Fibroblast of lung (primary cell): ENCODE measurements at regions not wholly inside any gene's neighbourhood (a gene's known extent, or its start where the extent isn't known, plus 50 kb on each side); places are given as distances from the start of the nearest gene placed in this dataset.
A peak's percentile ranks its signal among the peaks of the same experiment; 100 is the strongest.

Source experiments
- DNase-seq, 2 donors: peaks; one replicate each; pipeline versions ENCODE4 v3.0.0 to v3.0.0-alpha.2; 2010; ENCODE audit warnings: low read depth in 2 of 2
- H2AFZ ChIP-seq: 2 replicates; pipeline ENCODE4 v1.5.1; 2012; ENCODE audit warnings: low read length, control low read depth, inconsistent platforms
- H3K27ac ChIP-seq: 2 replicates; pipeline ENCODE4 v1.5.1; 2011; ENCODE audit warnings: low read length, control low read depth; ENCODE audit not compliant: insufficient read depth
- H3K27me3 ChIP-seq: 2 replicates; pipeline ENCODE4 v1.5.1; 2011; ENCODE audit warnings: mild to moderate bottlenecking, low read length; ENCODE audit not compliant: control insufficient read depth, insufficient read depth
- H3K36me3 ChIP-seq: 2 replicates; pipeline ENCODE4 v1.5.1; 2011; ENCODE audit warnings: low read length; ENCODE audit not compliant: control insufficient read depth, insufficient read depth
- H3K4me1 ChIP-seq: 2 replicates; pipeline ENCODE4 v1.5.1; 2011; ENCODE audit warnings: low read length; ENCODE audit not compliant: control insufficient read depth, insufficient read depth; ENCODE audit errors: extremely low read depth
- H3K4me2 ChIP-seq: 2 replicates; pipeline ENCODE4 v1.5.1; 2011; ENCODE audit warnings: low read length, control low read depth; ENCODE audit not compliant: insufficient read depth; ENCODE audit errors: extremely low read depth
- H3K4me3 ChIP-seq, 4 experiments: fragments of 200-600 bp in 1 of 4; sonication (generic) in 1 of 4; replicated peaks in 1 of 4; 2 replicates each; pipeline ENCODE4 v1.5.1; 2011 to 2016; ENCODE audit warnings: low read length in 4 of 4, low read depth in 3 of 4, mild to moderate bottlenecking in 3 of 4, control low read depth in 2 of 4, inconsistent platforms in 1 of 4, mixed read lengths in 1 of 4; ENCODE audit not compliant: insufficient read depth in 1 of 4; ENCODE audit errors: control extremely low read depth in 1 of 4
- H3K79me2 ChIP-seq: 2 replicates; pipeline ENCODE4 v1.5.1; 2012; ENCODE audit warnings: mild to moderate bottlenecking, low read length, inconsistent platforms; ENCODE audit not compliant: control insufficient read depth, insufficient read depth
- H3K9ac ChIP-seq: 2 replicates; pipeline ENCODE4 v1.5.1; 2011; ENCODE audit warnings: mild to moderate bottlenecking, low read length, control low read depth; ENCODE audit not compliant: insufficient read depth
- H3K9me3 ChIP-seq: 2 replicates; pipeline ENCODE4 v1.5.1; 2012; ENCODE audit warnings: low read depth, low read length; ENCODE audit not compliant: control insufficient read depth, insufficient read depth
- H4K20me1 ChIP-seq: 2 replicates; pipeline ENCODE4 v1.5.1; 2011; ENCODE audit warnings: low read length; ENCODE audit not compliant: control insufficient read depth, insufficient read depth; ENCODE audit errors: extremely low read depth
- CTCF ChIP-seq, 2 donors: IDR thresholded peaks in 1 of 2; conservative IDR thresholded peaks in 1 of 2; 1 replicate in 1 of 2; 2 replicates in 1 of 2; pipeline ENCODE4 v1.5.1; 2011 to 2012; ENCODE audit warnings: low read length in 2 of 2, control low read depth in 1 of 2, inconsistent platforms in 1 of 2, low read depth in 1 of 2, mild to moderate bottlenecking in 1 of 2
- EZH2 ChIP-seq: IDR thresholded peaks from 2 replicates; pipeline ENCODE4 v1.5.1; 2012; ENCODE audit warnings: low read length, control low read depth, mild to moderate bottlenecking; ENCODE audit errors: missing control alignments

DNA sequence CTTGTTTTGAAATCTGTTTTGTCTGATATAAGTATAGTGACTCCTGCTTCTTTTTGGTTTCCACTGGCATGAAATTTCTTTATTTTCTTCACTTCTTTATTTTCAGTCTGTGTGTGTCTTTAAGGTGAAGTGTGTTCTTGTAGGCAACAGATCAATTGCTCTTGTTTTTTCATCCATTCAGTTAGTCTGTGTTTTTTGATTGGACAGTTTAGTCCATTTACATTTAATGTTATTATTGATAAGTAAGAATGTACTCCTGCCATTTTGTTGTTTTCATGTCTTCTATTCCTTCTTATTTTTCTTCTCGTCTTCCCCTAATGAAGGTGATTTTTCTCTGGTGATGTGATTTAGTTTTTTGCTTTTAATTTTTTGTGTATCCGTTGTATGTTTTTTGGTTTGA, 487.7 kb upstream of the PBX1 start:
- Histone ChIP-seq H3K4me3 (no peak overlapping the region), H3K27ac (no peak overlapping the region), H3K4me2 (no peak overlapping the region), H3K9ac (no peak overlapping the region), H2AFZ (no peak overlapping the region), H4K20me1 (no peaks in the 10 kb centered on the region), H3K9me3 (no peaks in the 10 kb centered on the region), H3K79me2 (no peaks in the 10 kb centered on the region), H3K36me3 (no peaks in the 10 kb centered on the region), H3K4me1 (no peaks in the 10 kb centered on the region), H3K27me3 (no peaks in the 10 kb centered on the region)
- TF ChIP-seq CTCF (conservative IDR thresholded peaks at IDR 0.05 in 1 of 2, IDR thresholded peaks at IDR 0.05 in 1 of 2; ENCODE audit: low read depth in 1 of 2, low read length in 2 of 2), result no peak
- no peak for TF ChIP-seq EZH2
- DNase-seq, result no peak

GRCh38 chr1:164086832-164087231, 472.2 kb upstream of the PBX1 start:
- no peak overlapping the region for H2AFZ ChIP-seq
- no peaks in the 10 kb centered on the region for H3K36me3 ChIP-seq
- H3K27me3 ChIP-seq, result no peaks in the 10 kb centered on the region
- H3K79me2 ChIP-seq, result no peaks in the 10 kb centered on the region
- H3K4me1 ChIP-seq, result no peaks in the 10 kb centered on the region
- H3K27ac ChIP-seq, result no peak overlapping the region
- no peaks in the 10 kb centered on the region for H4K20me1 ChIP-seq
- H3K4me3 ChIP-seq, result no peak overlapping the region
- H3K9ac ChIP-seq, result no peak overlapping the region
- no peaks in the 10 kb centered on the region for H3K9me3 ChIP-seq
- TF ChIP-seq CTCF (conservative IDR thresholded peaks at IDR 0.05 in 1 of 2, IDR thresholded peaks at IDR 0.05 in 1 of 2; ENCODE audit: low read depth in 1 of 2, low read length in 2 of 2) (no peak), EZH2 (no peak)
- H3K4me2 ChIP-seq, result no peak overlapping the region
- DNase-seq, result no peak

DNA sequence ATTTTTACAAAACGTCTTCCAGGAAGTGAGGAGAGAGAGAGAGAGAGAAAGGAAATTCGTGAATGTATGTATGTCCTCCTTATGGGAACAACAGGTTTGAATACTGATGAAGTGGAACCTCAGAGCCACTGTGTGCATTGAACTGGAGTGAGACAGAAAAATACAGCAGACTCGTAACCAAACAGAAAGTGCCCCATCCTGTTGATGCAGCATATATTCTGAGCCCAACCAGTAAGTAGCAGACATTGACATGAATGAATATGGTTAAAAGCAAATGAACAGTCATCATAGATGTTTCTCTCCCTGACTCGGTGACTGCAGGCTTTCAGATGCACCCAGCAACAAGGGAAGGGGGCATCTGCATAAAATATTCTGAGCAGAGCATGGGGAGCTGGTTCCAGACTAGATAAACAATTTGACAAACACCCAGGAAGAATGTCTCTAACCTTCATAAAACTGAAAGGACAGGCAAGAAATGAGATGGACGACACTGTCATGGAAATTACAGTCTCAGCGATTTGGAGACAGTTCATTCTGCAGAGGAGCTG, 471.0 kb upstream of the PBX1 start:
- H2AFZ ChIP-seq, result peak overlapping the region; percentile 26
- H3K4me3 ChIP-seq, result no peak overlapping the region
- H3K27me3 ChIP-seq, result no peaks in the 10 kb centered on the region
- H3K9me3 ChIP-seq, result no peaks in the 10 kb centered on the region
- no peaks in the 10 kb centered on the region for H3K4me1 ChIP-seq
- TF ChIP-seq CTCF (conservative IDR thresholded peaks at IDR 0.05 in 1 of 2, IDR thresholded peaks at IDR 0.05 in 1 of 2; ENCODE audit: low read depth in 1 of 2, low read length in 2 of 2) (no peak), EZH2 (no peak)
- peak overlapping the region; percentile 25 for H3K4me2 ChIP-seq
- no peak for DNase-seq
- H3K27ac ChIP-seq, result no peak overlapping the region
- H3K36me3 ChIP-seq, result no peaks in the 10 kb centered on the region
- H4K20me1 ChIP-seq, result no peaks in the 10 kb centered on the region
- no peak overlapping the region for H3K9ac ChIP-seq
- no peaks in the 10 kb centered on the region for H3K79me2 ChIP-seq
